ENCODE measurements at regions not wholly inside any gene's neighbourhood (a gene's known extent, or its start where the extent isn't known, plus 50 kb on each side); places are given as distances from the start of the nearest gene placed in this dataset.

- 93 to 95% methylated on average over 3 of the region's 3 CpGs for WGBS, 2 donors
- Histone ChIP-seq H3K27me3 (no peaks in the 10 kb centered on the region), H3K4me1 (no peaks in the 10 kb centered on the region), H3K36me3 (no peaks in the 10 kb centered on the region), H3K9me3 (peaks cover 0 to 17% (median 3%) of the 10 kb centered on the region in 4 donors), H3K4me3 (no peak overlapping the region), H3K27ac (no peak overlapping the region)
- DNase-seq (ENCODE audit: low spot score in 2 of 2) = no peak
- TF ChIP-seq CTCF (IDR thresholded peaks at IDR 0.05) (no peak), EP300 (IDR thresholded peaks at IDR 0.05) (no peak), POLR2A (IDR thresholded peaks at IDR 0.05) (no peak)
These were observed 167.8 kb downstream of the RAB28 start for GRCh38 chr4:13316354-13316753.

DNA sequence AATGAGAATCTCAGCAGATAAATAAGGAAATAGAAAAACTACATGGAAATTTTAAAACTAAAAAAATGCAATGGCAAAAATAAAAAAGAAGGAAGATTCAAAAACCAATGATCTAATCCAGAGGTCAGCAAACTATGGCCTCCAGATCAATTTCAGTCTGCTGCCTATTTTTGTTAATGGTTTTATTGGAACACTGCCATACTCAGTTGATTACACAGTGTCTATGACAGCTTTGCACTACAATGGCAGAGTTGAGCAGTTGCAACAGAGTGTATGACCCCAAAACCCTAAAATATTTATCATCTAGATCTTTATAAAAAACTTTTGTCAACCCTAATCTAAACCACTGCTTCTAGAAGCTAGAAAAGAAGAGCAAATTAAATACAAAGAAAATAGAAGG lies 170.3 kb downstream of the RAB28 start:
- Histone ChIP-seq H3K36me3 (no peaks in the 10 kb centered on the region), H3K4me3 (no peak overlapping the region), H3K4me1 (no peaks in the 10 kb centered on the region), H3K27ac (no peak overlapping the region), H3K9me3 (peaks cover 0 to 7% (median 0%) of the 10 kb centered on the region in 4 donors), H3K27me3 (no peaks in the 10 kb centered on the region)
- no peak for DNase-seq (ENCODE audit: low spot score in 2 of 2)
- TF ChIP-seq EP300 (IDR thresholded peaks at IDR 0.05) (no peak), CTCF (IDR thresholded peaks at IDR 0.05) (no peak), POLR2A (IDR thresholded peaks at IDR 0.05) (no peak)

- no peak overlapping the region for H3K4me3 ChIP-seq
- H3K9me3 ChIP-seq = no peaks in the 10 kb centered on the region
- no peaks in the 10 kb centered on the region for H3K27me3 ChIP-seq
- DNase-seq (ENCODE audit: low spot score in 2 of 2) = no peak
- H3K36me3 ChIP-seq = no peaks in the 10 kb centered on the region
- no peak overlapping the region for H3K27ac ChIP-seq
- H3K4me1 ChIP-seq = no peaks in the 10 kb centered on the region
- 81 to 83% methylated on average over 1 of the region's 1 CpG for WGBS, 2 donors
- TF ChIP-seq CTCF (IDR thresholded peaks at IDR 0.05) = no peak
- TF ChIP-seq EP300 (IDR thresholded peaks at IDR 0.05) = no peak
- no peak for TF ChIP-seq POLR2A (IDR thresholded peaks at IDR 0.05)
These were observed 171.9 kb downstream of the RAB28 start for GRCh38 chr4:13312264-13312663.

GRCh38 chr4:13309751-13310150 lies 174.4 kb downstream of the RAB28 start:
- no peak for DNase-seq (ENCODE audit: low spot score in 2 of 2)
- Histone ChIP-seq H3K4me1 (no peaks in the 10 kb centered on the region), H3K36me3 (no peaks in the 10 kb centered on the region), H3K9me3 (no peaks in the 10 kb centered on the region), H3K27me3 (no peaks in the 10 kb centered on the region), H3K4me3 (no peak overlapping the region), H3K27ac (no peak overlapping the region)
- WGBS, 2 donors = 84 to 91% methylated on average over 2 of the region's 2 CpGs
- TF ChIP-seq POLR2A (IDR thresholded peaks at IDR 0.05) (no peak), EP300 (IDR thresholded peaks at IDR 0.05) (no peak), CTCF (IDR thresholded peaks at IDR 0.05) (no peak)

DNA sequence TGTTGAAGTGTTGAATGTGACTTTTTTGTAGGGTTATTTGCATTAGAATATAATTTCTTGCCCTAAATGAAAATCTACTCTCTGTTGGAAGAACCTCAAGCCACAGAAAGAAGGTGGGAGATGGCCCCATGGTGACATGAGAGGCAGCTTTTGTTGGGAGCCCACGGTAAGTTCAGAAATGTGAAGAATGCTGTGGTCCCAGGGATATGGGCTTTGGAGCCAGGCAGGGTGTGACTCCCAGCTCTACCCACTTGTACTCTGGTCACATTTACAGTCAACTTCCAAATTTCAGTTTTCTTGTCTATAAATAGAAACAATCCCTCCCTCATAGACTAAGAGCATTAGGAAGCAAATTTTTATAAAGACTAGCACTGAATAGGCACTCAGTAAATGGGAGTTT lies 177.8 kb downstream of the RAB28 start:
- WGBS, 2 donors = 28 to 32% methylated on average over 1 of the region's 1 CpG

More for the DNA sequence above, 177.8 kb downstream of the RAB28 start:
- Histone ChIP-seq H3K27me3 (no peaks in the 10 kb centered on the region), H3K9me3 (peaks cover 0 to under 1% (median 0%) of the 10 kb centered on the region in 4 donors), H3K4me3 (no peak overlapping the region), H3K4me1 (peaks cover 0 to 4% (median 0%) of the 10 kb centered on the region in 4 donors), H3K27ac (no peak overlapping the region), H3K36me3 (no peaks in the 10 kb centered on the region)
- no peak for DNase-seq (ENCODE audit: low spot score in 2 of 2)
- TF ChIP-seq POLR2A (IDR thresholded peaks at IDR 0.05) (no peak), EP300 (IDR thresholded peaks at IDR 0.05) (no peak), CTCF (IDR thresholded peaks at IDR 0.05) (no peak)

All from tibial nerve (tissue), 4 donors.